ENCODE measurements at regions not wholly inside any gene's neighbourhood (a gene's known extent, or its start where the extent isn't known, plus 50 kb on each side); places are given as distances from the start of the nearest gene placed in this dataset.

- no peaks in the 10 kb centered on the region for H3K4me1 Mint-ChIP-seq
- no peak overlapping the region for H3K4me3 Mint-ChIP-seq
- no peaks in the 10 kb centered on the region for H3K36me3 Mint-ChIP-seq (ENCODE audit: insufficient read depth)
- no peak overlapping the region for H3K27ac Mint-ChIP-seq (ENCODE audit: low read depth)
- DNase-seq (ENCODE audit: low spot score in 2 of 2) (no peak), ATAC-seq (replicated peaks; ENCODE audit: extremely low read depth, poor library complexity, severe bottlenecking) (no peak)
- no peaks in the 10 kb centered on the region for H3K27me3 Mint-ChIP-seq
- H3K9me3 Mint-ChIP-seq: no peaks in the 10 kb centered on the region
Observed at GRCh38 chr2:5230855-5231254, 461.3 kb upstream of the SOX11 start.

- no peak for ATAC-seq (replicated peaks; ENCODE audit: extremely low read depth, poor library complexity, severe bottlenecking)
- Mint-ChIP-seq H3K4me1 (no peaks in the 10 kb centered on the region), H3K36me3 (ENCODE audit: insufficient read depth) (no peaks in the 10 kb centered on the region), H3K9me3 (no peaks in the 10 kb centered on the region), H3K4me3 (no peak overlapping the region), H3K27ac (ENCODE audit: low read depth) (no peak overlapping the region), H3K27me3 (no peaks in the 10 kb centered on the region)
- no peak for DNase-seq (ENCODE audit: low spot score in 2 of 2)
Observed at GRCh38 chr2:5231287-5231686, 460.9 kb upstream of the SOX11 start.

- DNase-seq (ENCODE audit: low spot score in 2 of 2) (no peak), ATAC-seq (replicated peaks; ENCODE audit: extremely low read depth, poor library complexity, severe bottlenecking) (no peak)
- H3K27me3 Mint-ChIP-seq: no peaks in the 10 kb centered on the region
- no peak overlapping the region for H3K27ac Mint-ChIP-seq (ENCODE audit: low read depth)
- no peaks in the 10 kb centered on the region for H3K36me3 Mint-ChIP-seq (ENCODE audit: insufficient read depth)
- no peak overlapping the region for H3K4me3 Mint-ChIP-seq
- H3K4me1 Mint-ChIP-seq: no peaks in the 10 kb centered on the region
- peaks cover 9% of the 10 kb centered on the region for H3K9me3 Mint-ChIP-seq
Observed at GRCh38 chr2:5234563-5234962, 457.6 kb upstream of the SOX11 start.

DNA sequence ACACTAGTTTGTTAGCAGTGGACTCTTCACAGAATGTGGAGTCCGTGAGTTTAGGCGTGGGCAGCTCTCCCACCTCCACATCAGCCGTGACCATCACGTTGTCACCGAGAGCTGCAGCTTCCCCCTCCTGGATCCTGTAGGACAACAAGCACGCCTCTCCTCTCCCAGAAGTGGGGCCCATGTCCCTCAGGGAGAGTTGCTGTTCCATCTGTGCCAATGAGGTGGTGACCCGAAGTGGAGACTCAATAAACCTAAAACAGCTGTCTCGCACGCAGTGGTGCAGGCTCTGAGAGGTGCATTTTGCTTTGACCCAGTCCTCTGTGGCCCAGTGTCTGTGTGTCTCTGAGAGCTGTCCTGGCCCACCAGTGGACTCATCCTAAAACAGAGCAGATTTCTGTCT is 456.5 kb upstream of the SOX11 start:
- H3K9me3 Mint-ChIP-seq: peaks cover 10% of the 10 kb centered on the region

DNA sequence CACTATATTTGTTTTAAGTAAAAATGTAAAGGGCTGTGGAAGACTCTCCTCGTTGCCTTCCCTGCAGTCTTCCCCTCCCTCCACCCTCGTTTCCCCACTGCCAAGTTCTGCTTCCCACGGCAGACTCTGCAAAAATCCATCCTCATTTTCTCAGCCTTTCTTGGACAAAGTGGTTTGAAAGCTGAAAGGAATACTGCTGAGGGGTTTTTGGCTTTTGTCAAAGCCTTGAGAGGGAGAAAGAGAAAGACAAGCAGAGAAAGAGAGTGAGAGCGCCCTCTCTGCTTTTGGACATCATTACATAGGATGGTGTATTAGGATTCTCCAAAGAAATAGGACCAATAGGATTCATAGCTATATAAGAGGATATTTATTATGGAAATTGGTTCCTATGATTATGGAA is 455.9 kb upstream of the SOX11 start:
- DNase-seq (ENCODE audit: low spot score in 2 of 2) (no peak), ATAC-seq (replicated peaks; ENCODE audit: extremely low read depth, poor library complexity, severe bottlenecking) (no peak)
- H3K9me3 Mint-ChIP-seq: peaks cover 14% of the 10 kb centered on the region
- H3K27me3 Mint-ChIP-seq: no peaks in the 10 kb centered on the region
- H3K4me1 Mint-ChIP-seq: no peaks in the 10 kb centered on the region
- H3K36me3 Mint-ChIP-seq (ENCODE audit: insufficient read depth): no peaks in the 10 kb centered on the region
- no peak overlapping the region for H3K4me3 Mint-ChIP-seq
- no peak overlapping the region for H3K27ac Mint-ChIP-seq (ENCODE audit: low read depth)

More for the DNA sequence above, 456.5 kb upstream of the SOX11 start:
- H3K27ac Mint-ChIP-seq (ENCODE audit: low read depth): no peak overlapping the region
- no peak for ATAC-seq (replicated peaks; ENCODE audit: extremely low read depth, poor library complexity, severe bottlenecking)
- H3K4me3 Mint-ChIP-seq: no peak overlapping the region
- no peaks in the 10 kb centered on the region for H3K27me3 Mint-ChIP-seq
- no peaks in the 10 kb centered on the region for H3K4me1 Mint-ChIP-seq
- no peak for DNase-seq (ENCODE audit: low spot score in 2 of 2)
- H3K36me3 Mint-ChIP-seq (ENCODE audit: insufficient read depth): no peaks in the 10 kb centered on the region

GRCh38 chr2:5242751-5243150 is 449.4 kb upstream of the SOX11 start:
- Mint-ChIP-seq H3K27me3 (no peaks in the 10 kb centered on the region), H3K4me3 (no peak overlapping the region), H3K36me3 (ENCODE audit: insufficient read depth) (no peaks in the 10 kb centered on the region), H3K9me3 (peaks cover 33% of the 10 kb centered on the region), H3K27ac (ENCODE audit: low read depth) (no peak overlapping the region), H3K4me1 (no peaks in the 10 kb centered on the region)
- DNase-seq (ENCODE audit: low spot score in 2 of 2) (no peak), ATAC-seq (replicated peaks; ENCODE audit: extremely low read depth, poor library complexity, severe bottlenecking) (no peak)

DNA sequence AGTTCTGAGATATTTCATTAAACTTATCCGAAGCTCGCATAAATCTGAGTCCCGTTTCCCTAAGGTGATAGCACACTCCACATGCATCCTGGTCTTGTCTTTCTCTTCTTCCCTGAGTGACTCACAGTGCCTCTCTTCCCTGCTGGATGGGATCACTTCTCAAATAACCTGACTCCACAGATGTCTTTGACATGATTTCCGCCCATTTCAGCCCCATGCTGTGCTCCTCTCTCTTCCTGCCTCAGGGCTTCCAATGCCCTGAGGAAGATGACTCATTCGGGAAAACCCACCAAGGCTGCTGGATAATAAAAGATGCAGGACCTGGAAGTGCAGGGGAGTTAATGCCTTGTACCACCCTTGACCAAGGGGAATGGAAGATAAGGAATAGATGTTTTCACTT is 441.7 kb upstream of the SOX11 start:
- ATAC-seq (replicated peaks; ENCODE audit: extremely low read depth, poor library complexity, severe bottlenecking): no peak
- no peak for DNase-seq (ENCODE audit: low spot score in 2 of 2)
- Mint-ChIP-seq H3K4me1 (no peaks in the 10 kb centered on the region), H3K9me3 (peaks cover 46% of the 10 kb centered on the region), H3K4me3 (no peak overlapping the region), H3K36me3 (ENCODE audit: insufficient read depth) (no peaks in the 10 kb centered on the region), H3K27me3 (no peaks in the 10 kb centered on the region), H3K27ac (ENCODE audit: low read depth) (no peak overlapping the region)

DNA sequence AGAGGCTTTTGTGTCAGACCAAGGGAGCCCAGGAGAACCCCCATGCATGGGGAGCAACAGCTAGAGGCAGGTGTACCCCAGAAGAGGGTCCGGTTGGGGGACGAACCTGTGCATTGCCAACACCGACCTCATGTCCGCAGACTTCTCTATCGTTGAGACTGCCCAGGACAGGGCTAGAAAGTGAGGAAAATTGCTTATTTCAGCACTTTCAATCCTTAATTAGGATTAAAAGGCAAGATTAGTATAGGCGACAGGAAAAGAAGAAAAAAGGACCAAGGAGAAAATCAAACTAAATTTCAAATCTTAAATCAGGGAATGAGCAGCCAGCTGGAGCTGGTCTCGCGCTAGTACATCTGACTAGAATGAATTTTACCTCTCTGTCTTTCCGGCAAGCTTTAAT is 438.9 kb upstream of the SOX11 start:
- DNase-seq (ENCODE audit: low spot score in 2 of 2) (no peak), ATAC-seq (replicated peaks; ENCODE audit: extremely low read depth, poor library complexity, severe bottlenecking) (no peak)
- H3K36me3 Mint-ChIP-seq (ENCODE audit: insufficient read depth): no peaks in the 10 kb centered on the region
- no peaks in the 10 kb centered on the region for H3K4me1 Mint-ChIP-seq
- no peak overlapping the region for H3K4me3 Mint-ChIP-seq
- peaks cover 45% of the 10 kb centered on the region for H3K9me3 Mint-ChIP-seq
- H3K27ac Mint-ChIP-seq (ENCODE audit: low read depth): no peak overlapping the region
- no peaks in the 10 kb centered on the region for H3K27me3 Mint-ChIP-seq

GRCh38 chr2:5254791-5255332 is 437.3 kb upstream of the SOX11 start:
- no peak for DNase-seq (ENCODE audit: low spot score in 2 of 2)
- Mint-ChIP-seq H3K27me3 (no peaks in the 10 kb centered on the region), H3K27ac (ENCODE audit: low read depth) (no peak overlapping the region), H3K4me1 (no peaks in the 10 kb centered on the region), H3K36me3 (ENCODE audit: insufficient read depth) (no peaks in the 10 kb centered on the region), H3K4me3 (no peak overlapping the region), H3K9me3 (peaks cover 49% of the 10 kb centered on the region)
- no peak for ATAC-seq (replicated peaks; ENCODE audit: extremely low read depth, poor library complexity, severe bottlenecking)

DNA sequence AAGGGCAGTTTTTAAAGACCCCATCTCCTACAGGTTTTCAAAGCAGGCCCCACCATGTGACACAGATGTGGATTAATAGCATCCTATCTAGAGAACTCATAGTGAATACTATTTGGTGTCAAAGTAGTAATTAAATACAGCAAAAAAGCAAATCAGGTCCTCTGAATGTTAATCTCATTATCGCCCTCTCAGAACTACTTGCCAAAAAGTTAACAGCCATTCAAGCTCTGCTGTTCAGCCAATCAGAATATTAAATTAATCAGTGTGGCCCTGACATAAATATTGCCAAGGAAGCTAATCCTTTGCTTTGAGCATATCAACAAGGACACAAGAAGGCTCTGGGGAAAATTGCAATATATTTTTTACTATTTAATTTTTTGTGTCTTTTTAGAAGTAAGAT is 428.9 kb upstream of the SOX11 start:
- H3K27me3 Mint-ChIP-seq: no peaks in the 10 kb centered on the region
- DNase-seq (ENCODE audit: low spot score in 2 of 2): no peak
- ATAC-seq (replicated peaks; ENCODE audit: extremely low read depth, poor library complexity, severe bottlenecking): no peak
- no peak overlapping the region for H3K4me3 Mint-ChIP-seq
- H3K9me3 Mint-ChIP-seq: peaks cover 43% of the 10 kb centered on the region
- H3K27ac Mint-ChIP-seq (ENCODE audit: low read depth): no peak overlapping the region
- no peaks in the 10 kb centered on the region for H3K36me3 Mint-ChIP-seq (ENCODE audit: insufficient read depth)
- H3K4me1 Mint-ChIP-seq: no peaks in the 10 kb centered on the region

DNA sequence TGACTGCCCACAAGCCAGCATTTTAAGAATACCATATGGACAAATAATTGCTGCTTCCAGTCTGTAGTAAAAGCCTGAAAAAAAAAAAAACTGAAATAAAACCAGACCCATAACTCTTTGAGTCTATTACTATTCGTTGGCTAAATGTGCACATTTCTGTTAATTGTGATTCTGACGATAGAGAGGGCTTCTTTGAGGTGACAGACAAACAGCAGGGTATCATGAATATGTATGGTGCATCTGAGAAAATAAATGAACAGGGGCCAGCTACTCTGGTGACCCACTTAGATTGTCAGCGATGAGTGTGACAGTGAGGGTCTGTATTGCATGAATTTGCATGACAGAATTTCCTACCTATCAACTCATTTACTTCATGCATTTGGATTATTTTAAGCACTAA is 427.8 kb upstream of the SOX11 start:
- DNase-seq (ENCODE audit: low spot score in 2 of 2) (no peak), ATAC-seq (replicated peaks; ENCODE audit: extremely low read depth, poor library complexity, severe bottlenecking) (no peak)
- Mint-ChIP-seq H3K27ac (ENCODE audit: low read depth) (no peak overlapping the region), H3K27me3 (no peaks in the 10 kb centered on the region), H3K36me3 (ENCODE audit: insufficient read depth) (no peaks in the 10 kb centered on the region), H3K4me1 (no peaks in the 10 kb centered on the region), H3K4me3 (no peak overlapping the region), H3K9me3 (peaks cover 44% of the 10 kb centered on the region)

DNA sequence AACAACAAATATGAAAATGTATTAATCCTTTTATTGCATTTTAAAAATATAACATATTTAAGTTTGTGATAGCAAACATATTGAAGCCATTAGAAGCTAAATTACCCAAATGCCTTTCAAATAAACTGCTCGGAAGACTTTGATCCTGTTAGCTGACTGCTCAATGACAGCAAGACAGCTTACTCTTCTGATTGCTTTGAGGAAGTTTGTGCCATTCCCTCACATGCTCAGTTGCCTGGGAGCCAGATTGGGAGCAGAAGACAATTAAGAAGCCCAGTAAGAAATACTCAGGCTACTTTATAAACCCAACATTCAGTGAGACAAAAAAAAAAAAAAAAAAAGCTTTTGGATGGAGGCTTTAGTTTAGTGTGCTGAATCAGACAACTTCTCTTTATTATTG is 407.1 kb upstream of the SOX11 start:
- Mint-ChIP-seq H3K9me3 (peaks cover 17% of the 10 kb centered on the region), H3K36me3 (ENCODE audit: insufficient read depth) (no peaks in the 10 kb centered on the region), H3K27ac (ENCODE audit: low read depth) (no peak overlapping the region), H3K4me1 (no peaks in the 10 kb centered on the region), H3K4me3 (no peak overlapping the region), H3K27me3 (no peaks in the 10 kb centered on the region)
- ATAC-seq (replicated peaks; ENCODE audit: extremely low read depth, poor library complexity, severe bottlenecking) (no peak), DNase-seq (ENCODE audit: low spot score in 2 of 2) (no peak)

DNA sequence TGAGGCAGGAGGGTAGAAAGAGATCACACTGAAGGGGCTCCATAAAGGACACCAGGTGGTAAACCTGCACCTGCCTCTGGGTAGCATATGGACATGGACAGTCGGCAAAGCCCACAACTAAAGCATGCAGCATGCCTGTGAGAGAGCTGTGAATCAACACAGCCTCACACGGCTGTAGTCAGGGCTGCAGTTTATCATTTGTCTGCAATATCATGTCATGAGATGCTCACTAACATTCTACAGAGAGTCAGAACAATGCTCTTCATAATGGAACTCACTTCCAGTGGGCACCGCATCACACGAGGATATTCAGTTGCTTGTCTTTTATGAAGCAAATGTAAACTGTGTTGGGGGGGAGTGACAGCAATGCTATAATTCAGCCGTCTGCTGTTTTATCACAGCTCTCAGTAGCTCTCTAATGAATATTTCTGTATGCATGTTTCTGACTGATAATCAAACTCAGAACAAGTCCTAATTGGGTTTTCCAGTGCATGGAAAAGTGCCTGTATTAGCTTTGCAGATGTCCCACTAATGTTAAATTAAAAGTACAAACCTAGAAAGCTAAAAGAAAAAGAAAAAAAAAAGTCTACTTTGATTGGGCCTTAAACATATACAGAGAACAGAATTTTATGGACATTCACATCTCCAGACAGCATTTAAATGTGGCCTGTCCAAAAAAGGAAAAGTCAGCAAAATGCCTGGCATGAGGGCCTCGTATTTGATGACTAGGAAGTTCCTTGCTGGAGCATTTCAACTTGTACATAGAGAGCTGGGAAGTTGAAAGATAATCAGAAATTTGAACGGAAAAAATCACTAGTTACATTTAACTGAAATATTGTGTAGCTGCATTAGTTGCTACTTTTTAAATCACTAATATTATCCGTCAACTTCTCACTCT is 406.1 kb upstream of the SOX11 start:
- Mint-ChIP-seq H3K27ac (ENCODE audit: low read depth) (no peak overlapping the region), H3K9me3 (peaks cover 17% of the 10 kb centered on the region), H3K4me3 (no peak overlapping the region), H3K4me1 (no peaks in the 10 kb centered on the region), H3K27me3 (no peaks in the 10 kb centered on the region), H3K36me3 (ENCODE audit: insufficient read depth) (no peaks in the 10 kb centered on the region)
- ATAC-seq (replicated peaks; ENCODE audit: extremely low read depth, poor library complexity, severe bottlenecking): no peak
- no peak for DNase-seq (ENCODE audit: low spot score in 2 of 2)
